NT2/D1 (cell line): ENCODE measurements at regions not wholly inside any gene's neighbourhood (a gene's known extent, or its start where the extent isn't known, plus 50 kb on each side); places are given as distances from the start of the nearest gene placed in this dataset.

Experiments
- DNase-seq: peaks from one replicate; pipeline ENCODE4 v3.0.0-alpha.2; 2011; ENCODE audit warnings: low read depth, low spot score
- H3K27me3 ChIP-seq: 2 replicates; pipeline ENCODE4 v1.6.0; 2011; ENCODE audit warnings: mild to moderate bottlenecking; ENCODE audit not compliant: insufficient read length, insufficient read depth
- H3K36me3 ChIP-seq: 2 replicates; pipeline ENCODE4 v1.6.1; 2011; ENCODE audit warnings: mild to moderate bottlenecking, low read length, mixed read lengths; ENCODE audit not compliant: insufficient read depth, insufficient read length
- H3K4me1 ChIP-seq: 2 replicates; pipeline ENCODE4 v1.5.1; 2011; ENCODE audit not compliant: insufficient read depth, insufficient read length
- H3K4me3 ChIP-seq: 2 replicates; pipeline ENCODE4 v1.5.1; 2011; ENCODE audit warnings: low read depth; ENCODE audit not compliant: insufficient read length
- H3K9ac ChIP-seq: 2 replicates; pipeline ENCODE4 v1.6.0; 2011; ENCODE audit warnings: low read depth; ENCODE audit not compliant: insufficient read length
- H3K9me3 ChIP-seq: 2 replicates; pipeline ENCODE4 v1.5.1; 2011; ENCODE audit warnings: mild to moderate bottlenecking, low read length; ENCODE audit not compliant: insufficient read depth
- SUZ12 ChIP-seq: IDR thresholded peaks from 2 replicates; pipeline ENCODE4 v1.6.1; 2011; ENCODE audit not compliant: insufficient read length, insufficient read depth; ENCODE audit errors: extremely low read depth
- YY1 ChIP-seq: IDR thresholded peaks from 2 replicates; pipeline ENCODE4 v1.6.1; 2011; ENCODE audit not compliant: insufficient read length, insufficient read depth
- ZNF274 ChIP-seq: IDR thresholded peaks from 2 replicates; pipeline ENCODE4 v1.6.1; 2011; ENCODE audit warnings: mild to moderate bottlenecking, low read depth, low read length

GRCh38 chr2:175442441-175442840, 260.9 kb upstream of the ATP5MC3 start:
- Histone ChIP-seq H3K4me1 (no peaks in the 10 kb centered on the region), H3K4me3 (no peak overlapping the region), H3K9me3 (no peaks in the 10 kb centered on the region), H3K9ac (no peak overlapping the region), H3K27me3 (no peaks in the 10 kb centered on the region), H3K36me3 (no peaks in the 10 kb centered on the region)
- TF ChIP-seq SUZ12 (no peak), YY1 (no peak), ZNF274 (no peak)
- DNase-seq = no peak

- no peak for DNase-seq
- no peaks in the 10 kb centered on the region for H3K4me1 ChIP-seq
- no peak for TF ChIP-seq SUZ12
- no peak for TF ChIP-seq YY1
- no peak for TF ChIP-seq ZNF274
- H3K9me3 ChIP-seq = no peaks in the 10 kb centered on the region
- no peaks in the 10 kb centered on the region for H3K36me3 ChIP-seq
- H3K9ac ChIP-seq = no peak overlapping the region
- H3K27me3 ChIP-seq = no peaks in the 10 kb centered on the region
- H3K4me3 ChIP-seq = no peak overlapping the region
Measured at GRCh38 chr2:175441181-175441761, 259.8 kb upstream of the ATP5MC3 start.

- Histone ChIP-seq H3K9ac (no peak overlapping the region), H3K27me3 (no peaks in the 10 kb centered on the region), H3K4me3 (no peak overlapping the region), H3K4me1 (no peaks in the 10 kb centered on the region), H3K36me3 (no peaks in the 10 kb centered on the region), H3K9me3 (no peaks in the 10 kb centered on the region)
- TF ChIP-seq SUZ12 = no peak
- no peak for TF ChIP-seq ZNF274
- no peak for TF ChIP-seq YY1
- DNase-seq = no peak
Measured at GRCh38 chr2:175439416-175439815, 257.9 kb upstream of the ATP5MC3 start.

- DNase-seq = no peak
- Histone ChIP-seq H3K27me3 (no peaks in the 10 kb centered on the region), H3K9ac (no peak overlapping the region), H3K36me3 (no peaks in the 10 kb centered on the region), H3K4me3 (no peak overlapping the region), H3K4me1 (no peaks in the 10 kb centered on the region), H3K9me3 (no peaks in the 10 kb centered on the region)
- TF ChIP-seq ZNF274 (no peak), YY1 (no peak), SUZ12 (no peak)
Measured at GRCh38 chr2:175437167-175437566, 255.7 kb upstream of the ATP5MC3 start.

- Histone ChIP-seq H3K9me3 (no peaks in the 10 kb centered on the region), H3K9ac (no peak overlapping the region), H3K4me1 (no peaks in the 10 kb centered on the region), H3K27me3 (no peaks in the 10 kb centered on the region), H3K4me3 (no peak overlapping the region), H3K36me3 (no peaks in the 10 kb centered on the region)
- no peak for DNase-seq
- no peak for TF ChIP-seq ZNF274
- TF ChIP-seq YY1 = no peak
- TF ChIP-seq SUZ12 = no peak
Measured at GRCh38 chr2:175436076-175436475, 254.6 kb upstream of the ATP5MC3 start.

- H3K27me3 ChIP-seq = no peaks in the 10 kb centered on the region
- no peak for DNase-seq
- TF ChIP-seq SUZ12 (no peak), YY1 (no peak), ZNF274 (no peak)
- H3K4me3 ChIP-seq = no peak overlapping the region
- H3K4me1 ChIP-seq = no peaks in the 10 kb centered on the region
- no peak overlapping the region for H3K9ac ChIP-seq
- no peaks in the 10 kb centered on the region for H3K36me3 ChIP-seq
- no peaks in the 10 kb centered on the region for H3K9me3 ChIP-seq
Measured at GRCh38 chr2:175435012-175435411, 253.5 kb upstream of the ATP5MC3 start.

- no peak for DNase-seq
- no peak for TF ChIP-seq SUZ12
- TF ChIP-seq ZNF274 = no peak
- TF ChIP-seq YY1 = no peak
- peaks cover 8% of the 10 kb centered on the region for H3K9me3 ChIP-seq
- H3K4me1 ChIP-seq = no peaks in the 10 kb centered on the region
- no peaks in the 10 kb centered on the region for H3K27me3 ChIP-seq
- no peak overlapping the region for H3K4me3 ChIP-seq
- no peak overlapping the region for H3K9ac ChIP-seq
- no peaks in the 10 kb centered on the region for H3K36me3 ChIP-seq
Measured at GRCh38 chr2:175432793-175433192, 251.3 kb upstream of the ATP5MC3 start.
